Spleen (tissue), 7 donors: ENCODE measurements at regions not wholly inside any gene's neighbourhood (a gene's known extent, or its start where the extent isn't known, plus 50 kb on each side); places are given as distances from the start of the nearest gene placed in this dataset.

ENCODE experiments used
- CTCF ChIP-seq, 11 experiments: fragments of 200-600 bp in 7 of 11; fragments of 450-650 bp in 4 of 11; sonication (generic) in 4 of 11; IDR thresholded peaks in 8 of 11; conservative IDR thresholded peaks in 3 of 11; 1 replicate in 7 of 11; 2 replicates in 4 of 11; pipeline versions ENCODE4 v1.4.0 to v1.8.0; 2016 to 2021; ENCODE audit warnings: antibody characterized with exemption in 11 of 11, inconsistent platforms in 4 of 11, mild to moderate bottlenecking in 1 of 11
- POLR2AphosphoS5 ChIP-seq, 3 donors: sonication (generic); formaldehyde crosslinking; IDR thresholded peaks; one replicate each; pipeline ENCODE4 v1.5.1; 2017; ENCODE audit warnings: antibody characterized with exemption in 3 of 3
- donor health status: DM: no; HTN: no; CAD: no; lungs with moderate emphysema.
- donor health status: DM: no; HTN: no; CAD: no.
- donor health status: DM: no; HTN: no; CAD: no.

GRCh38 chr1:14504517-14504916, 94.0 kb upstream of the KAZN start:
- TF ChIP-seq CTCF (IDR thresholded peaks at IDR 0.05 in 8 of 11, conservative IDR thresholded peaks at IDR 0.05 in 3 of 11) (no peak), POLR2AphosphoS5 (IDR thresholded peaks at IDR 0.05) (no peak)
